GM23338 (cell line): ENCODE measurements at regions not wholly inside any gene's neighbourhood (a gene's known extent, or its start where the extent isn't known, plus 50 kb on each side); places are given as distances from the start of the nearest gene placed in this dataset.

Source experiments
- ATAC-seq: fragments of 200-7000 bp; cut with Tn5 transposase; 3 replicates; pipeline ENCODE4 v1.9.1; 2020
- DNase-seq: peaks from one replicate; pipeline ENCODE4 v3.0.0-alpha.2; 2015; ENCODE audit warnings: low spot score
- H2AFZ ChIP-seq: fragments of 200-600 bp; sonication (generic); 2 replicates; pipeline ENCODE4 v1.8.0; 2016; ENCODE audit warnings: antibody characterized with exemption, mild to moderate bottlenecking, moderate library complexity
- H3F3A ChIP-seq: fragments of 200-600 bp; sonication (generic); replicated peaks from 2 replicates; pipeline ENCODE4 v1.8.0; 2017; ENCODE audit warnings: antibody characterized with exemption, mixed run types, low read depth
- H3K27ac ChIP-seq: fragments of 200-600 bp; sonication (generic); 2 replicates; pipeline ENCODE4 v1.6.1; 2016; ENCODE audit warnings: low read depth
- H3K27me3 ChIP-seq: fragments of 200-600 bp; sonication (generic); 2 replicates; pipeline ENCODE4 v1.8.0; 2016; ENCODE audit warnings: mild to moderate bottlenecking, mixed run types, moderate library complexity; ENCODE audit not compliant: insufficient read depth
- H3K36me3 ChIP-seq: fragments of 200-600 bp; sonication (generic); 2 replicates; pipeline ENCODE4 v1.8.0; 2016; ENCODE audit warnings: mild to moderate bottlenecking; ENCODE audit not compliant: insufficient read depth
- H3K4me1 ChIP-seq: fragments of 200-600 bp; sonication (generic); 2 replicates; pipeline ENCODE4 v1.8.0; 2016; ENCODE audit warnings: mild to moderate bottlenecking, moderate library complexity; ENCODE audit not compliant: insufficient read depth
- H3K4me2 ChIP-seq: fragments of 200-600 bp; sonication (generic); 2 replicates; pipeline ENCODE4 v1.7.1; 2017; ENCODE audit warnings: mixed run types
- H3K4me3 ChIP-seq: fragments of 200-600 bp; sonication (generic); 2 replicates; pipeline ENCODE4 v1.6.1; 2016; ENCODE audit warnings: mixed run types
- H3K79me2 ChIP-seq: fragments of 200-600 bp; sonication (generic); replicated peaks from 2 replicates; pipeline ENCODE4 v1.8.0; 2017; ENCODE audit warnings: mild to moderate bottlenecking; ENCODE audit not compliant: insufficient read depth
- H3K9me2 ChIP-seq: fragments of 200-600 bp; sonication (generic); 2 replicates; pipeline ENCODE4 v1.8.0; 2017; ENCODE audit not compliant: insufficient read depth
- H4K20me1 ChIP-seq: fragments of 200-600 bp; sonication (generic); replicated peaks from 2 replicates; pipeline ENCODE4 v1.8.0; 2017; ENCODE audit warnings: mild to moderate bottlenecking; ENCODE audit not compliant: insufficient read depth
- H3K27ac Mint-ChIP-seq: 2 replicates; pipeline ENCODE4 v1.8.0; 2020; ENCODE audit warnings: inconsistent platforms, mild to moderate bottlenecking, moderate library complexity, mixed read lengths
- H3K27me3 Mint-ChIP-seq: 3 replicates; pipeline ENCODE4 v1.8.0; 2022; ENCODE audit warnings: low read depth, mild to moderate bottlenecking, moderate library complexity, mixed read lengths, inconsistent platforms; ENCODE audit not compliant: insufficient read depth, poor library complexity
- H3K36me3 Mint-ChIP-seq: 3 replicates; pipeline ENCODE4 v1.8.0; 2021; ENCODE audit warnings: low read depth, mild to moderate bottlenecking, inconsistent platforms, moderate library complexity, mixed read lengths
- H3K4me1 Mint-ChIP-seq: 3 replicates; pipeline ENCODE4 v1.8.0; 2020; ENCODE audit warnings: mild to moderate bottlenecking, inconsistent platforms, mixed read lengths
- H3K4me3 Mint-ChIP-seq: 3 replicates; pipeline ENCODE4 v1.8.0; 2021; ENCODE audit warnings: moderate library complexity, mild to moderate bottlenecking, inconsistent platforms, mixed read lengths
- H3K9me3 Mint-ChIP-seq: 3 replicates; pipeline ENCODE4 v1.8.0; 2020; ENCODE audit warnings: moderate library complexity, mild to moderate bottlenecking, inconsistent platforms, mixed read lengths
- CREB1 ChIP-seq: fragments of 250-450 bp; sonication (Bioruptor Pico); IDR thresholded peaks from 2 replicates; pipeline ENCODE4 v1.5.0; 2020; ENCODE audit warnings: low read depth, mild to moderate bottlenecking, moderate library complexity
- CTCF ChIP-seq, 2 experiments: fragments of 200-600 bp in 1 of 2; sonication (generic) in 1 of 2; conservative IDR thresholded peaks; 2 replicates each; pipeline versions ENCODE4 v1.5.1 to v1.6.1; 2016 to 2017; ENCODE audit warnings: antibody characterized with exemption in 2 of 2, low read depth in 2 of 2, mild to moderate bottlenecking in 2 of 2, moderate library complexity in 1 of 2
- EZH2 ChIP-seq: fragments of 200-600 bp; sonication (generic); IDR thresholded peaks from one replicate; pipeline ENCODE4 v1.8.0; 2017; ENCODE audit warnings: antibody characterized with exemption, mild to moderate bottlenecking, low read depth; ENCODE audit not compliant: unreplicated experiment
- EZH2phosphoT487 ChIP-seq: fragments of 200-600 bp; sonication (generic); IDR thresholded peaks from one replicate; pipeline ENCODE4 v1.8.1; 2018; ENCODE audit warnings: antibody characterized with exemption; ENCODE audit not compliant: unreplicated experiment
- JUNB ChIP-seq: IDR thresholded peaks from one replicate; pipeline ENCODE4 v1.6.1; 2016; ENCODE audit warnings: antibody characterized with exemption; ENCODE audit not compliant: unreplicated experiment
- NANOG ChIP-seq: IDR thresholded peaks from 2 replicates; pipeline ENCODE4 v1.6.1; 2016; ENCODE audit warnings: antibody characterized with exemption, borderline replicate concordance
- POLR2AphosphoS5 ChIP-seq: IDR thresholded peaks from 2 replicates; pipeline ENCODE4 v1.6.1; 2016; ENCODE audit warnings: antibody characterized with exemption, low read depth
- REST ChIP-seq: IDR thresholded peaks from one replicate; pipeline ENCODE4 v1.6.1; 2018; ENCODE audit warnings: antibody characterized with exemption; ENCODE audit not compliant: unreplicated experiment
- STAT1 ChIP-seq: IDR thresholded peaks from one replicate; pipeline ENCODE4 v1.6.1; 2016; ENCODE audit warnings: antibody characterized with exemption; ENCODE audit not compliant: unreplicated experiment
- ZNF114 ChIP-seq: fragments of 250-450 bp; sonication (Bioruptor Pico); IDR thresholded peaks from 2 replicates; pipeline ENCODE4 v1.5.0; 2020; ENCODE audit warnings: mild to moderate bottlenecking, moderate library complexity
- ZNF331 ChIP-seq: fragments of 250-450 bp; sonication (Bioruptor Pico); IDR thresholded peaks from 2 replicates; pipeline ENCODE4 v1.5.0; 2020; ENCODE audit warnings: low read depth, mild to moderate bottlenecking, moderate library complexity
- TF ChIP-seq, protein P1 (sequence below): fragments of 250-450 bp; sonication (Bioruptor Pico); IDR thresholded peaks from 2 replicates; pipeline ENCODE4 v1.5.0; 2020; ENCODE audit warnings: mild to moderate bottlenecking, moderate library complexity

- ATAC-seq: no peak
- H3K27me3 Mint-ChIP-seq: peaks cover 4% of the 10 kb centered on the region
- no peaks in the 10 kb centered on the region for H3K36me3 Mint-ChIP-seq
- no peak overlapping the region for H3K27ac Mint-ChIP-seq
- TF ChIP-seq POLR2AphosphoS5: no peak
- TF ChIP-seq ZNF331 (CRISPR knock-in tag): no peak
- TF ChIP-seq NANOG: no peak
- H2AFZ ChIP-seq: no peak overlapping the region
- no peaks in the 10 kb centered on the region for H3K27me3 ChIP-seq
- no peak for DNase-seq
- no peaks in the 10 kb centered on the region for H3F3A ChIP-seq
- no peaks in the 10 kb centered on the region for H3K9me3 Mint-ChIP-seq
- no peaks in the 10 kb centered on the region for H4K20me1 ChIP-seq
- no peak overlapping the region for H3K4me3 Mint-ChIP-seq
- H3K4me2 ChIP-seq: no peak overlapping the region
- no peaks in the 10 kb centered on the region for H3K4me1 ChIP-seq
- H3K9me2 ChIP-seq: no peaks in the 10 kb centered on the region
- no peak overlapping the region for H3K4me3 ChIP-seq
- peaks cover 3% of the 10 kb centered on the region; the same call in 2 of the 3 replicates for H3K4me1 Mint-ChIP-seq
- H3K27ac ChIP-seq: no peak overlapping the region
- no peaks in the 10 kb centered on the region for H3K79me2 ChIP-seq
- H3K36me3 ChIP-seq: no peaks in the 10 kb centered on the region
Measured at GRCh38 chr6:133748628-133749027, 140.3 kb upstream of the TCF21 start.

- Histone ChIP-seq H2AFZ (no peak overlapping the region), H3K27ac (no peak overlapping the region), H4K20me1 (no peaks in the 10 kb centered on the region), H3K4me3 (no peak overlapping the region), H3K4me2 (no peak overlapping the region), H3K79me2 (no peaks in the 10 kb centered on the region), H3K9me2 (no peaks in the 10 kb centered on the region), H3K27me3 (no peaks in the 10 kb centered on the region), H3K4me1 (no peaks in the 10 kb centered on the region), H3K36me3 (no peaks in the 10 kb centered on the region), H3F3A (no peaks in the 10 kb centered on the region)
- no peaks in the 10 kb centered on the region for H3K36me3 Mint-ChIP-seq
- peaks cover 4% of the 10 kb centered on the region for H3K27me3 Mint-ChIP-seq
- no peak for DNase-seq
- no peak for ATAC-seq
- no peak overlapping the region for H3K4me3 Mint-ChIP-seq
- H3K9me3 Mint-ChIP-seq: no peaks in the 10 kb centered on the region
- H3K27ac Mint-ChIP-seq: no peak overlapping the region
- H3K4me1 Mint-ChIP-seq: peaks cover 3% of the 10 kb centered on the region; the same call in 2 of the 3 replicates
- TF ChIP-seq EZH2phosphoT487: no peak
- no peak for TF ChIP-seq REST
- no peak for TF ChIP-seq EZH2
- TF ChIP-seq CREB1: no peak
- TF ChIP-seq ZNF331 (CRISPR knock-in tag): no peak
- TF ChIP-seq CTCF (conservative IDR thresholded peaks at IDR 0.05; ENCODE audit: low read depth in 2 of 2): no peak
- no peak for TF ChIP-seq STAT1
- no peak for TF ChIP-seq POLR2AphosphoS5
- TF ChIP-seq, protein P1, sequence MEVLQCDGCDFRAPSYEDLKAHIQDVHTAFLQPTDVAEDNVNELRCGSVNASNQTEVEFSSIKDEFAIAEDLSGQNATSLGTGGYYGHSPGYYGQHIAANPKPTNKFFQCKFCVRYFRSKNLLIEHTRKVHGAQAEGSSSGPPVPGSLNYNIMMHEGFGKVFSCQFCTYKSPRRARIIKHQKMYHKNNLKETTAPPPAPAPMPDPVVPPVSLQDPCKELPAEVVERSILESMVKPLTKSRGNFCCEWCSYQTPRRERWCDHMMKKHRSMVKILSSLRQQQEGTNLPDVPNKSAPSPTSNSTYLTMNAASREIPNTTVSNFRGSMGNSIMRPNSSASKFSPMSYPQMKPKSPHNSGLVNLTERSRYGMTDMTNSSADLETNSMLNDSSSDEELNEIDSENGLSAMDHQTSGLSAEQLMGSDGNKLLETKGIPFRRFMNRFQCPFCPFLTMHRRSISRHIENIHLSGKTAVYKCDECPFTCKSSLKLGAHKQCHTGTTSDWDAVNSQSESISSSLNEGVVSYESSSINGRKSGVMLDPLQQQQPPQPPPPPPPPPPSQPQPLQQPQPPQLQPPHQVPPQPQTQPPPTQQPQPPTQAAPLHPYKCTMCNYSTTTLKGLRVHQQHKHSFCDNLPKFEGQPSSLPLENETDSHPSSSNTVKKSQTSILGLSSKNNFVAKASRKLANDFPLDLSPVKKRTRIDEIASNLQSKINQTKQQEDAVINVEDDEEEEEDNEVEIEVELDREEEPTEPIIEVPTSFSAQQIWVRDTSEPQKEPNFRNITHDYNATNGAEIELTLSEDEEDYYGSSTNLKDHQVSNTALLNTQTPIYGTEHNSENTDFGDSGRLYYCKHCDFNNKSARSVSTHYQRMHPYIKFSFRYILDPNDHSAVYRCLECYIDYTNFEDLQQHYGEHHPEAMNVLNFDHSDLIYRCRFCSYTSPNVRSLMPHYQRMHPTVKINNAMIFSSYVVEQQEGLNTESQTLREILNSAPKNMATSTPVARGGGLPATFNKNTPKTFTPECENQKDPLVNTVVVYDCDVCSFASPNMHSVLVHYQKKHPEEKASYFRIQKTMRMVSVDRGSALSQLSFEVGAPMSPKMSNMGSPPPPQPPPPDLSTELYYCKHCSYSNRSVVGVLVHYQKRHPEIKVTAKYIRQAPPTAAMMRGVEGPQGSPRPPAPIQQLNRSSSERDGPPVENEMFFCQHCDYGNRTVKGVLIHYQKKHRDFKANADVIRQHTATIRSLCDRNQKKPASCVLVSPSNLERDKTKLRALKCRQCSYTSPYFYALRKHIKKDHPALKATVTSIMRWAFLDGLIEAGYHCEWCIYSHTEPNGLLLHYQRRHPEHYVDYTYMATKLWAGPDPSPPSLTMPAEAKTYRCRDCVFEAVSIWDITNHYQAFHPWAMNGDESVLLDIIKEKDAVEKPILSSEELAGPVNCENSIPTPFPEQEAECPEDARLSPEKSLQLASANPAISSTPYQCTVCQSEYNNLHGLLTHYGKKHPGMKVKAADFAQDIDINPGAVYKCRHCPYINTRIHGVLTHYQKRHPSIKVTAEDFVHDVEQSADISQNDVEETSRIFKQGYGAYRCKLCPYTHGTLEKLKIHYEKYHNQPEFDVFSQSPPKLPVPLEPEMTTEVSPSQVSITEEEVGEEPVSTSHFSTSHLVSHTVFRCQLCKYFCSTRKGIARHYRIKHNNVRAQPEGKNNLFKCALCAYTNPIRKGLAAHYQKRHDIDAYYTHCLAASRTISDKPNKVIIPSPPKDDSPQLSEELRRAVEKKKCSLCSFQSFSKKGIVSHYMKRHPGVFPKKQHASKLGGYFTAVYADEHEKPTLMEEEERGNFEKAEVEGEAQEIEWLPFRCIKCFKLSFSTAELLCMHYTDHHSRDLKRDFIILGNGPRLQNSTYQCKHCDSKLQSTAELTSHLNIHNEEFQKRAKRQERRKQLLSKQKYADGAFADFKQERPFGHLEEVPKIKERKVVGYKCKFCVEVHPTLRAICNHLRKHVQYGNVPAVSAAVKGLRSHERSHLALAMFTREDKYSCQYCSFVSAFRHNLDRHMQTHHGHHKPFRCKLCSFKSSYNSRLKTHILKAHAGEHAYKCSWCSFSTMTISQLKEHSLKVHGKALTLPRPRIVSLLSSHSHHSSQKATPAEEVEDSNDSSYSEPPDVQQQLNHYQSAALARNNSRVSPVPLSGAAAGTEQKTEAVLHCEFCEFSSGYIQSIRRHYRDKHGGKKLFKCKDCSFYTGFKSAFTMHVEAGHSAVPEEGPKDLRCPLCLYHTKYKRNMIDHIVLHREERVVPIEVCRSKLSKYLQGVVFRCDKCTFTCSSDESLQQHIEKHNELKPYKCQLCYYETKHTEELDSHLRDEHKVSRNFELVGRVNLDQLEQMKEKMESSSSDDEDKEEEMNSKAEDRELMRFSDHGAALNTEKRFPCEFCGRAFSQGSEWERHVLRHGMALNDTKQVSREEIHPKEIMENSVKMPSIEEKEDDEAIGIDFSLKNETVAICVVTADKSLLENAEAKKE: no peak
- no peak for TF ChIP-seq NANOG
- TF ChIP-seq ZNF114 (CRISPR knock-in tag): no peak
- no peak for TF ChIP-seq JUNB
Measured at GRCh38 chr6:133749427-133749826, 139.5 kb upstream of the TCF21 start.
